HG03025 (cell line): ENCODE measurements at regions not wholly inside any gene's neighbourhood (a gene's known extent, or its start where the extent isn't known, plus 50 kb on each side); places are given as distances from the start of the nearest gene placed in this dataset.

Source experiments
- ATAC-seq: cut with Tn5 transposase; IDR thresholded peaks from one replicate; pipeline ENCODE4 v1.9.1; 2021; ENCODE audit warnings: mild to moderate bottlenecking, moderate library complexity; ENCODE audit not compliant: unreplicated experiment, low FRiP score

DNA sequence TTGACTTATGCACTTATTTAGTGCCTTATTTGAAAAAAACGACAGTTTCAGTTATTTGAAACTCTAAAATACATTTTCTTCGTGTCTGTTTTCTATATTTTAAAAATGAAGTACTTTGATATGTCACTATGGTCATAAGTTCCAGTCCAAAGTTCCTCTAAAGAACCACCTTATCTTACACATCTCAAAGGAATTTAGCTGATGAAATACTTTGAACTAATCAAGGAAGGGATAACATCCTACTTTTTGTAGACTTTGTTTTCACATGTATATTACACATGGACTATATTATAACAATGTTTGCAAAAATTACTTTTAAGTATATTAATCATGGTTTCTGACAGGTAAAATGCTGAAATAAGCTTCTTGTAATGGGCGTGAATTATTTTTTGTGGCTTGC lies 265.8 kb upstream of the ZNF717 start:
- ATAC-seq: no peak

GRCh38 chr3:76054404-76054803 lies 269.1 kb upstream of the ZNF717 start:
- ATAC-seq: no peak

GRCh38 chr3:76061654-76062053 lies 276.3 kb upstream of the ZNF717 start:
- ATAC-seq: no peak

DNA sequence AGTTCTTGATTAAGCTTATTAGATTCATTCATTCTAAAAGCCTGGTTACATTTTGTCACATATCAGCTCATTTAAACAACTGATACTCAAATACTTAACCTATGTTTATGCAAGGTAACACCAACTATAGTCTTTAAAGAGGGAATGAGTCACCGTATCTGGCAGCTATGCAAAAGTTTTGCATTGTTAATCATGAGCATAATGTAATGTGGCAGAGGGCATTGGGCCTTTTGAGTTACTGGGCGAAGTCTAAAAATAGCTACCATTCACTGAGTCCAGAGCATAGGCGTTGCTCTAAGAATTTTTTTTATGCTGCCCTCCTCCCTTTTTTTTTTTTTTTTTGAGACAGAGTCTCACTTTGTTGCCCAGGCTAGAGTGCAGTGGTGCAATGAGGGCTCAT lies 277.7 kb upstream of the ZNF717 start:
- no peak for ATAC-seq

DNA sequence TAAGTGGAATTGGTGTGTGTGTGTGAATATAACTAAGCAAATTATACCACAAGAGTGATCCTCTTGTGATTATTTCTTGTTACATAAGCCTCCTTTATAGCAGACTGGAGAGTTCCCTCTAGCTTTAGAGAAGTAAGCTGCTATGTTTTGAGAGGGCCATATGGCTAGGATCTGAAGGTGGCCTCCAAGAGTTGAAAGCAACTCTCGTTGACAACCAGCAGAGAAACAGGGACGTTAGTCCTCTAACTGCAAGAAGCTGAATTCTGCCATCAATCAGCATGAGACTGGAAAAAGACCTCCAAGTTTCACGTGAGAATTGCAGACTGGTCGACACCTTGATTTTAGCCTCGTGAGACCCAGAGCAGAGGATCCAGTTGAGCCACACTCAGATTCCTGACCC lies 278.5 kb upstream of the ZNF717 start:
- no peak for ATAC-seq

- no peak for ATAC-seq
Observed at GRCh38 chr3:76065964-76066363, 280.6 kb upstream of the ZNF717 start.

- no peak for ATAC-seq
Observed at GRCh38 chr3:76078101-76078500, 292.8 kb upstream of the ZNF717 start.

DNA sequence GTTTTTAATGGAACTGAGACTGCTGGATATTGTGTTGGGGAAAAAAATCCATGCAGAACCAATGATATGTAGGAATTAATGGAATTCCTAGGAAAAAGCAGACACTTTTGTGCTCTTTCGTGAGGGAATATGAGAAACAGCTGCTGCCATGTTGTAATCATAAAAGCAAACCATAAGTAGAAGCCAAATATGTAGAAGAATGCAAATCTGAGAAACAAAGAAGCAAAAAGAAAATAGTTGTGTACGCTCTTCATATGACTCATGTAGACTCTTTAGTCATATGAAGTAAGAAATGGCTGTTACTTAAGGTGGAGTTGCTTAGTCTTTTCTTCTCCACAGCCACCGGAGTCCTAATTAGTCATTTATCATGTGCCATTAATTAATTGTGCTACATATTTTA lies 298.6 kb upstream of the ZNF717 start:
- no peak for ATAC-seq

DNA sequence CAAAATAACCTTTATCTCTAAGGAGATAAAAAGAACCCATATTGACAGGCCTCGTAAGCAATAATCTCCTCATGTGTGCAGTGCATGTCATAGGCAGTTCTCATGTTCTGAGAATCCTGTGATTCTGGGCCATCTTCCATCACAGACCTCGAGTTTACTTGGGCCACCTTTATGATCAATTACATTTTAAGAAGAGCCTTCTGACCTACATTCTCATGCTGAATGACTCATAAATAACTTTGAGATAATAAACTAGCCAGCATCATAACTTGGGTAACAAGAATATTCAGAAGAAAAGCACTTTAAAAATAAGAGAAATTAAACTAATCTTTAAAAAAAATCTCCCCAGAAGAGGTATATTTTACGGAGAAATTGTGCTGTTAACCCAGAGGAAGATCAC lies 310.7 kb upstream of the ZNF717 start:
- no peak for ATAC-seq

DNA sequence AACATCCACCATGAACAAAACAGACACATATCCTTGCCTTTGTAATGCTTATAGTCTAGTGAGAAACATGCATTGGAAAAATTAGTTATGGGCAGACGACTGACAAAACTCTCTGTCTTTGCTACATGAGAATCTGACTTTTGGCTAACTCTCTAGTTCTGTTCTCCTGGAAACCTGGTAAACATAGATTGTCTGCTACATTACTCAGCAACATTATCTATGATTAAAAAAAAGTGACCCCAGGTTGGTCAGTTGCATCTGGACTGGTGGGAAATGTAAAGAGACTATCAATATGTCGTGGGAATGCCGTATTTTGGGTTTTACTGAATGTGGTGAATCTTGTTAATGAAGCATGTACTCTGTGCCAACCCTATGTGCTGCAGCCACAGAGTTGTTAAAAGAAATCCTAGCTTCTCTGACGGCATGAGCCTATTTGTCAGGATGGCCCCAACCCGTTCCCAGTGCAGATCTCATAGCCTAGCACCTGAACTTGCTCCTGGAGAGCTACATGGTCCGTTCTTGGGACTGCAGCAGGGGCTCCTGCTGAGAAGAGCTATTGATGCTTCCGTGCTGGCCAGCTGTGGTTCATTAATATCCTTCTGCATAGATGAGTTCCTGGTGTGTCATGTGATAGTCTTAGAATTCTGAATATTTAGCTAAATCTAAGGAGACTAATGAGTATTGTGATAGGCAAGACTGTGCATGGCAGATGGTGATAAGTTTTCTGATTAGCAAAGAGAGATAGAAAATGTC lies 311.7 kb upstream of the ZNF717 start:
- ATAC-seq: no peak

- ATAC-seq: no peak
Observed at GRCh38 chr3:76097589-76097969, 312.2 kb upstream of the ZNF717 start.

- no peak for ATAC-seq
Observed at GRCh38 chr3:76099956-76100355, 314.6 kb upstream of the ZNF717 start.

- no peak for ATAC-seq
Observed at GRCh38 chr3:76107935-76108570, 322.7 kb upstream of the ZNF717 start.

GRCh38 chr3:76111808-76112207 lies 326.5 kb upstream of the ZNF717 start:
- no peak for ATAC-seq

GRCh38 chr3:76122007-76122406 lies 336.7 kb upstream of the ZNF717 start:
- no peak for ATAC-seq

DNA sequence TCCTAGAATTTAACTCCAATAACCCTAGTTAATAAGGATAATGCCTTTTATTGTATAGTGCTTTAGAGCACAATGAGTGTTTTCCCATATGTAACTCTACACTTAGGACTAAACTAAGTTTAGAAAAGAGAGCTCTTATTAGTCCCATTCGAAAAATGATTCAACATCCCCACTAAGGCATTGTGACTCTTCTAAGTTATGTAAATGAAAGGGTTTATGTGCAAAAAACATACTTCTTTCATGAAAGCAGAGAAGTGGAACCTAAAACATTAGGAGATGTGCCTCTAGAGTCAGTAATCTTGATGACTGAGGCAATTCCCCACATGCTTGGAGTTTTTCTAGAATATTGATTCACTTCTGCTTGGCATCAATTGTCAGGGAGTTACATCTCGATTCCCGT lies 344.1 kb upstream of the ZNF717 start:
- no peak for ATAC-seq

- ATAC-seq: no peak
Observed at GRCh38 chr3:76131396-76132153, 346.2 kb upstream of the ZNF717 start.

- ATAC-seq: no peak
Observed at GRCh38 chr3:76132154-76132470, 346.8 kb upstream of the ZNF717 start.

GRCh38 chr3:76134166-76134565 lies 348.8 kb upstream of the ZNF717 start:
- no peak for ATAC-seq

GRCh38 chr3:76138921-76139320 lies 353.6 kb upstream of the ZNF717 start:
- no peak for ATAC-seq

GRCh38 chr3:76147846-76148245 lies 362.5 kb upstream of the ZNF717 start:
- no peak for ATAC-seq

DNA sequence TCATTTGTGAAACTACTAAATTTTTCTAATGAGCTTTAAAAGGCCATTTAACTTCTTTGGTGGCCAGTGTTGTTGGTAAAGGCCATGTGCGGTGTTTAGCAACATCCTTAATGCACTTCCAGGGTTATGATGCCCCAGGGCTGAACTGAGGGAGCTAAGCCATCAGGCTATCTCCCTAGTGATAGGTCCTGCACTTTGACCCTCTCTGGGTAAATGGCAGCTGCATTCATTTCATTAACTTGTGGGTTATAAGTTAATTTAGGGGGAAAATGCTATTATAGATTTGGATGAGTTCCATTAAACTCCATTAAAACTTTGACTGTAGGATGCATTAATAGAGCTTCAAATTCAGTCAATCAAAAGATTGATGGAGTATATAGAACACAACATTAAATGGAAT lies 366.7 kb upstream of the ZNF717 start:
- ATAC-seq: no peak
